ENCODE measurements at regions not wholly inside any gene's neighbourhood (a gene's known extent, or its start where the extent isn't known, plus 50 kb on each side); places are given as distances from the start of the nearest gene placed in this dataset.
A peak's percentile ranks its signal among the peaks of the same experiment; 100 is the strongest.

GRCh38 chr11:15780382-15780781 lies 576.0 kb downstream of the SOX6 start:
- TF ChIP-seq CTCF (IDR thresholded peaks at IDR 0.05) = no peak
- Histone ChIP-seq H3K27ac (peak overlapping the region in 2 of 10 donors; percentile 8 to 41), H3K27me3 (peaks cover 0 to 3% (median 0%) of the 10 kb centered on the region in 7 donors), H3K9me3 (no peaks in the 10 kb centered on the region), H3K4me3 (no peak overlapping the region), H3K4me1 (peaks cover 0 to 22% (median 0%) of the 10 kb centered on the region in 9 donors), H3K36me3 (no peaks in the 10 kb centered on the region)
- DNase-seq = no peak
- intact Hi-C loops (cut with DNase I) = no loop called here
- ATAC-seq = peak in 5 of 8 donors; percentile 30 to 68 (median 39)
- 78 to 82% methylated on average over 5 of the region's 5 CpGs for WGBS, 2 donors

GRCh38 chr11:15780837-15781236 lies 575.5 kb downstream of the SOX6 start:
- H3K36me3 ChIP-seq = no peaks in the 10 kb centered on the region
- H3K27me3 ChIP-seq = peaks cover 0 to under 1% (median 0%) of the 10 kb centered on the region in 7 donors
- DNase-seq = no peak
- ATAC-seq = peak in 4 of 8 donors; percentile 8 to 29 (median 14)
- H3K4me1 ChIP-seq = peaks cover 0 to 22% (median 0%) of the 10 kb centered on the region in 9 donors
- H3K4me3 ChIP-seq = no peak overlapping the region
- whole genome bisulfite sequencing, 2 donors = 80 to 83% methylated on average over 2 of the region's 2 CpGs
- H3K9me3 ChIP-seq = no peaks in the 10 kb centered on the region
- H3K27ac ChIP-seq = no peak overlapping the region
- intact Hi-C loops (cut with DNase I) = no loop called here
- no peak for TF ChIP-seq CTCF (IDR thresholded peaks at IDR 0.05)

- no peaks in the 10 kb centered on the region for H3K27me3 ChIP-seq
- no peak overlapping the region for H3K27ac ChIP-seq
- ATAC-seq = no peak
- WGBS, 2 donors = 50 to 78% methylated on average over 4 of the region's 4 CpGs
- no peak for DNase-seq
- H3K9me3 ChIP-seq = no peaks in the 10 kb centered on the region
- H3K4me3 ChIP-seq = no peak overlapping the region
- no peaks in the 10 kb centered on the region for H3K36me3 ChIP-seq
- H3K4me1 ChIP-seq = peaks cover 0 to 22% (median 0%) of the 10 kb centered on the region in 9 donors
- TF ChIP-seq CTCF (IDR thresholded peaks at IDR 0.05) = no peak
- intact Hi-C loops (cut with DNase I) = no loop called here
Measured at GRCh38 chr11:15783619-15784018, 572.7 kb downstream of the SOX6 start.

GRCh38 chr11:15793043-15793996 lies 563.0 kb downstream of the SOX6 start:
- H3K36me3 ChIP-seq = no peaks in the 10 kb centered on the region
- peaks cover 0 to 11% (median 0%) of the 10 kb centered on the region in 9 donors for H3K4me1 ChIP-seq
- DNase-seq (no peak), ATAC-seq (peak in 7 of 8 donors; percentile 65 to 94 (median 89))
- TF ChIP-seq CTCF (IDR thresholded peaks at IDR 0.05) = no peak
- intact Hi-C loops (cut with DNase I) = no loop called here
- WGBS, 2 donors = 68 to 77% methylated on average over 5 of the region's 5 CpGs
- no peak overlapping the region for H3K4me3 ChIP-seq
- no peaks in the 10 kb centered on the region for H3K27me3 ChIP-seq
- H3K9me3 ChIP-seq = peaks cover 0 to 25% (median 6%) of the 10 kb centered on the region in 11 donors
- peak overlapping the region in 8 of 10 donors; percentile 15 to 77 (median 52) for H3K27ac ChIP-seq

Data from heart right ventricle (tissue), 16 donors.